Hepatocyte (in vitro differentiated cells): ENCODE measurements at regions not wholly inside any gene's neighbourhood (a gene's known extent, or its start where the extent isn't known, plus 50 kb on each side); places are given as distances from the start of the nearest gene placed in this dataset.

Experiments
- CTCF ChIP-seq: fragments of 200-600 bp; sonication (generic); IDR thresholded peaks from 2 replicates; pipeline ENCODE4 v1.5.1; 2016; ENCODE audit warnings: antibody characterized with exemption, mild to moderate bottlenecking; ENCODE audit not compliant: poor library complexity
- EZH2 ChIP-seq: fragments of 200-600 bp; sonication (generic); IDR thresholded peaks from 2 replicates; pipeline ENCODE4 v1.6.1; 2016; ENCODE audit warnings: antibody characterized with exemption, mild to moderate bottlenecking, borderline replicate concordance
- EZH2phosphoT487 ChIP-seq: fragments of 200-600 bp; sonication (generic); IDR thresholded peaks from one replicate; pipeline ENCODE4 v1.6.1; 2018; ENCODE audit warnings: antibody characterized with exemption, mild to moderate bottlenecking, low read depth, moderate library complexity; ENCODE audit not compliant: unreplicated experiment, severe bottlenecking

GRCh38 chr1:72734415-72734814 is 452.1 kb upstream of the NEGR1 start:
- no peak for TF ChIP-seq CTCF
- no peak for TF ChIP-seq EZH2phosphoT487
- no peak for TF ChIP-seq EZH2
